ENCODE measurements at regions not wholly inside any gene's neighbourhood (a gene's known extent, or its start where the extent isn't known, plus 50 kb on each side); places are given as distances from the start of the nearest gene placed in this dataset.
A peak's percentile ranks its signal among the peaks of the same experiment; 100 is the strongest.

DNA sequence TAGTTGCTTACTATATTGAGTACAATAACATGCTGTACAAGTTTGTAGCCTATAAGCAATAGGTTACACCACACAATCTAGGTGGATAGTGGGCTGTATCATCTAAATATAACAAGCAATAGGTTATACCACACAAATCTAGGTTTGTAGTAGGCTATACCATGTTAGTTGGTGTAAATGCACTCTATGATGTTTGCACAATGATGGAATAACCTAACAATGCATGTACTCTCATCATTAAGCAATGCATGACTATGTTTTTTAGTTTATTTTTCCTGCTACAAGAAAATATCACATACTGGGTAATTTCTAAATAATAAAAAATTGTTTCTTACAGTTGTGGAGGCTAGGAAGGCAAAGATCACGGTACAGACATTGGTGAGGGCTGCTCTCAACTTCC lies 262.5 kb downstream of the SLITRK6 start:
- no peak for DNase-seq
- Histone ChIP-seq H3K36me3 (no peaks in the 10 kb centered on the region), H3K27me3 (no peaks in the 10 kb centered on the region), H3K9me3 (no peaks in the 10 kb centered on the region), H3K4me3 (no peak overlapping the region)

DNA sequence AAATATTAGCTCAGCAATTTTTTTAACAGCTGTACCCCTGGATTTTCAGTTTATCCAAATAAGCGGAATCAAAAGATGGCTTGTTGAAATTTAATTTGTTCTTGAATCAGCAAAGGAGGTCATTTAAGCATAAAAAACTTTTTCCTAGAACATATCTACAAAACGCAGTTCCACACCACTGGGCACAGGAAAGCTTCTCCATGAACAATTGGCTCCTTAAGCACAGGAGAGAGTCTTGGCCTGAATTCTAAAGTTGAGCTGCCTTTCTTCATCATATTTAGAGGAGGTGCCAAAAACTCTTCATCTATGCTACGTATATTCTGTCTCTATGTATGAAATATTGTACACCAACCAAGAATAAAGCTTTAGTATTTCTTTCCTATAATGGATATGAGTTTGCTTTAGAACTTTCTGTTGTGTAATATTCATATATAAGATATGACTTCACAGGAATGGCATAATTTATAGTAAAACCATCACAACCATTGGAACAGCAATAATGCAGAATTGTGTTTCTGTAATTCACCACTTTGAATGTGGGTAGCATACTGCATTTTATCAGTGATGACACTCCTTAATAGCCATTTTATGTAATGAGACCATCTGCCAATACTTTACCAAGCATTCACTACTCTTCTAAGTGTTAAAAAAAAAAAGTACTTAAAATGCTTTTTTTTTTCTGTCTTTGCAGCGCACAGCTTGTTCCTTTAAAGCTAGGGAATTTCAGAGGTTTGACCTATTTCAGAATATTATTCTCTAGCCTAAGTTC lies 263.7 kb downstream of the SLITRK6 start:
- H3K27me3 ChIP-seq, result no peaks in the 10 kb centered on the region

DNA sequence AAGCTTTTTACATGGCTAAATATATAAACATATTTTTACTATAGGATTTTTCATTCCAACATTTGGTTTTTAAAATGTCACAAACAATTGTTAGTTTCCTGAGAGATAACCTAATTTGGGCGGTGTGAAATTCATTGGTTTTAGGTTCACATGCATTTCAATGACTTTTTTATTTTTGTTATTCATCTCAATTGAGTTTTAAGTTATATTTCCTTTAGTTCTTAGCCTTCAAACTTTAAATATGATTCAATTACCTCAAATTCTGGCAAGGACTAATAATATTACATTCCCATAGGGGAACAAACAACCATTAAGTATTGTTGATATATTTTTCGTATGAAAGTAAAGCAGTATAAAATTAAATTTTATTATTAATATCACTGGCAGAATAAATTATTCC lies 265.3 kb downstream of the SLITRK6 start:
- Histone ChIP-seq H3K36me3 (no peaks in the 10 kb centered on the region), H3K9me3 (no peaks in the 10 kb centered on the region), H3K27me3 (no peaks in the 10 kb centered on the region), H3K4me3 (no peak overlapping the region)
- no peak for DNase-seq

More for the DNA sequence above, 263.7 kb downstream of the SLITRK6 start:
- no peak overlapping the region for H3K4me3 ChIP-seq
- no peak for DNase-seq
- H3K36me3 ChIP-seq, result no peaks in the 10 kb centered on the region
- no peaks in the 10 kb centered on the region for H3K9me3 ChIP-seq

DNA sequence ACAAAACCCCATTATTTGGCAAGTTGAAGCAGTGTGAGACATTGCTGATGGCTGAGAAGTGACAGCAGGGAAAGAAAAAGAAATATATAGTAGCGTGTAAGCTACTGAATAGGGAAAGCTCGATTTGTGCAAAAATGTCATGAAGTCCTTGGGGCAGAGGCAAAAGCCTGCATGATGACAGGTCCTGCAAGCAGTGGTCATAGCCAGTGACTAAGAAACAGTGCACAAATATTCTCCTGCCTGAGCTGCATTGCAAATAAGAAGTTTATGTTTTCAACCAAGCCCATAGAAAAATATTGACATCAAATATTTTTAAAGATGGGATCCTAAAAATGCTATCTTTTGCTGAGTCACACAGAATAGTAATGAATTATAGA lies 270.0 kb downstream of the SLITRK6 start:
- H3K36me3 ChIP-seq, result no peaks in the 10 kb centered on the region
- H3K9me3 ChIP-seq, result no peaks in the 10 kb centered on the region
- no peak overlapping the region for H3K4me3 ChIP-seq
- H3K27me3 ChIP-seq, result no peaks in the 10 kb centered on the region
- peak; percentile 6 for DNase-seq

DNA sequence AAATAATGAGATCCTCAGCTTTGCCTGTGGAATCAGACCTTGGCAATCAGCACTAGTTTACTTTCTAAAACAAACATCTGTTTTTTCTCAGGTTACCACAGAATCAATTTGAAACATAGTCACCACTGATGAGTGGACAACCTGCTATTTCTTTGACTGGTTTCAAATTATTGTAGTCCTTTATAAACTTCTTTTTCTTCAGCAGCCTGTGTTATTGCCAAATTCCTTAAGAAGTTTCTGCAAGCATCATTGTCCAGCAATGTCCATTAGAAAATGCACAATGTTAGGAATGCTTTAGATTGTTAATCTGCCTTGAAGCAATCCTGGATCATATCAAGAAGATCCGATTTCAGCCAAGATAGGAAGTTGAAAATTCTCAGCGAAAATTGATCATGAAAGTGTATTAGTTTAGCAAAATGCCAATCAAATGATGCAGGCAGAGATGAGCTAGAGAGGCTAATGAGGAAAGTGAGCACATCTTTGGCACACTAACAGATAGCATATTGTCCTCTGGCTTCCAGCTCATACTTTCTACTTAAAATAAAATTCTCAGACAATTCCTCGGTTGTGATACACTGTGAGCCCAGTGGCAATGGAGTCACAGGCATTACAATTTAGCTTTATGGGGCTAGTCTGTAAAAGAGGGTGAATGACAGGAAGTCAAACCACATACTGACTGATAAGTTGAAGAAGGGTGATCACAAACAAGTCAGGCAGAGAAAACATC lies 270.6 kb downstream of the SLITRK6 start:
- peak; percentile 41 for DNase-seq
- H3K27me3 ChIP-seq, result no peaks in the 10 kb centered on the region
- no peaks in the 10 kb centered on the region for H3K36me3 ChIP-seq
- H3K9me3 ChIP-seq, result no peaks in the 10 kb centered on the region
- H3K4me3 ChIP-seq, result no peak overlapping the region

DNA sequence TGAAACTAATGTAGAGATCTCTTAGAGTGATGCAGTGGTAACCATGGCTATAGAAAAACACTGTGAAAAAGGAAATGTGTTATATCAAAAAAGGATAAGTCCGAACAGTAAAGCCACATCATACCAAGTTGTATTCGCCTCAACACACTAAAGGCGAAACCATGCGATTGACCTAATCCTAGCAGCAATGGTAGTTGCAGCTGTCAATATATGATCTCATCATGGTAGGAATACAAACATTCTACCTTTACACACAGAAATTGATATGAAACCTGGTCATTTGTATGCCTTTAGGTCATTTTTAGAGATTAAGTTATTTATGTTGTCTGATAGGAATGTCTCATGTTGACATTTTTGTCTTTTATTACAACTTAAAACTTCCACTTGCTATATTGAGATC lies 271.9 kb downstream of the SLITRK6 start:
- H3K9me3 ChIP-seq, result no peaks in the 10 kb centered on the region
- no peak overlapping the region for H3K4me3 ChIP-seq
- H3K27me3 ChIP-seq, result no peaks in the 10 kb centered on the region
- DNase-seq, result no peak
- no peaks in the 10 kb centered on the region for H3K36me3 ChIP-seq

DNA sequence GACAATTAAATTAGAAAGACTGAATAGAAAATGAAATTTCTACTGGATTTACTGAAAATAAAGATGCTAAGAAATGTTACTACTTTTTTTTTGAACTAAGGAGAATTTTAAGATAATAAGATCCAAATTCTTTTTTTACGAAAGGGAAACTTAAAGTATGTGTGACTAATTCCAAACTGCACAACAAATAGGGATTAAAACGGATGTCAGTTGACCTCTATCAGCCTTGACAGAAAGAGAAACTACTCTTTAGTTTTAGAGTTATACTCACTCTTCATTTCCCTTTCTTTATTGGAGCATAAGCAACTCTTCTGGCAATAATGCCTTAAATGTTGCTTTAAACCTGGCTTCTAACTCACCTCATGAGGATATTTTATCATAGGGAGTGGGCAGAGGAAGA lies 273.8 kb downstream of the SLITRK6 start:
- H3K9me3 ChIP-seq, result no peaks in the 10 kb centered on the region
- H3K36me3 ChIP-seq, result no peaks in the 10 kb centered on the region
- no peaks in the 10 kb centered on the region for H3K27me3 ChIP-seq
- DNase-seq, result no peak
- H3K4me3 ChIP-seq, result no peak overlapping the region

DNA sequence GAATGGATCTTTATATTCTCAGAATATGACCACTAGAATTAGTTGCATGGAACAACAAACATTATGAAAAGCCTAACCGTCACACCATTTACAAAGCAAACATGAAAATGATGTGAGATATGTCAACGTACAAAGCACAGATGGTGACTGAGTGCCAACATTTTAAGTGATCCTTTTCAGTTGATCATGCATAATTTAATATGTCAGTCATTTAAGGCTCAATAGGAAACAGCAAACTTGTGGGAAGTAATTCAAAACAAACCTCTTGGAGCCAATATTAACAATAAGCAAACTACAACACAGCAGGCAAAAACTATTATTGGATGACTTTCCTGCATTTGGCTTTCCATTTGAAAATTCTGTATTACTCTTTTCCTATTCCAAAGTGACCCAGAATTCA lies 277.6 kb downstream of the SLITRK6 start:
- no peaks in the 10 kb centered on the region; the same call in 1 of the 2 replicates for H3K9me3 ChIP-seq
- no peak for DNase-seq
- H3K27me3 ChIP-seq, result no peaks in the 10 kb centered on the region
- no peaks in the 10 kb centered on the region for H3K36me3 ChIP-seq
- H3K4me3 ChIP-seq, result no peak overlapping the region

DNA sequence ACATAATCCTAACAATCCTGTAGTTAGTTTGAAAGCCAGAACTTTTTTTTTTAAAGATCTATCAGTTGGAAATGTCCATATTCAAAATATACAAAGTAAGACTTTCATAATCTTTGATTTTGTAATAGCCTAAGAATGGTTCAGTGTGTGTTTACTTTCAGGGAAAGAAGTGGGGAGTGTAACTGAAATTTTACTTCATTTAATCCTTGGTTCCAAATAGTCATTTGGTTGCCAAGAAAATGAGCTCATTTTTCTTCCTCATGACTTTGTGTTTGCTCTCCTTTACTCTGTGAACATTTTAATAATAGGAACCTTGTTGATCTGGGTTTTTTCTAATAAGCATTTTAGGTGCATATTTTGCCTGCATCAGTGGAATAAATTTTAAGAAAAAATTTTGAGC lies 278.8 kb downstream of the SLITRK6 start:
- no peaks in the 10 kb centered on the region for H3K36me3 ChIP-seq
- no peak for DNase-seq

DNA sequence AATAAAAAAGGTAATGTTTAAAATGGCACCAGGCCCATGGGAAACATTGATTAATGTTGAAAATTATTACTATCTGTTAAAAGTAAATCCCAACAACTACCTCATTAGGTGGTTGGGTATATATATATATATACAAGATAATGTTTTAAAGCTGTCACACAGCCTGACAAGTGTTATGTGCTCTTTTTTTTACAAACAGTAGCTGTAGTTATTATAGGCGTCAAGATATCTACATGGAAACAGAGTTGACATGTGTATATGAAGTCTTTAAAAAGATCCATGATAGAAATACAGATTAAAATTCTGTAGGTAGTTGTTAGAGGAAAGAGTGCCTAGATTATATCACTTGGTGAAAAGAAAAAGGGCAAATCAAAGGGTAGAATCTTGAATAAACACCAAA lies 279.9 kb downstream of the SLITRK6 start:
- H3K36me3 ChIP-seq, result no peaks in the 10 kb centered on the region
- H3K9me3 ChIP-seq, result peaks cover 12% of the 10 kb centered on the region
- no peaks in the 10 kb centered on the region for H3K27me3 ChIP-seq
- DNase-seq, result no peak
- no peak overlapping the region for H3K4me3 ChIP-seq

More for the DNA sequence above, 278.8 kb downstream of the SLITRK6 start:
- Histone ChIP-seq H3K9me3 (peaks cover 11% of the 10 kb centered on the region), H3K4me3 (no peak overlapping the region), H3K27me3 (no peaks in the 10 kb centered on the region)

DNA sequence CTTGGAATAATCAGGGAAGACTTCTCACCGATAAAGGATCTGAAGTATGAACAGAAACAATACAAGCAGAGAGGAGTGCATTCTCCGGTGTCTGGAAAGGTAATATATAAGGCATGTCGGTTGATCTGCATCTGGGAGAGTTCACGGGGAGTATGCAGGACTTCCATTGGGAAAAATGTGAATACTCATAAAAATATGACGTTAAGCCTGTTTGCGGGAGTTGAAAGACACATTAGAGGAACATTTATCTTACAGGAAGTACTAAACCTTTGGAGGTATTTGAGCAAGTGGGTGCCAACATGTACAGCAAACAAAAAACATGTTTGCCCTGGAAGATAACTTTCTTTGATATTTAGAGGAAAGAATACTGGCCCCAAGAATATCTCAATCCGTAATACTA lies 286.8 kb downstream of the SLITRK6 start:
- Histone ChIP-seq H3K36me3 (no peaks in the 10 kb centered on the region), H3K9me3 (peaks cover 12% of the 10 kb centered on the region), H3K4me3 (no peak overlapping the region), H3K27me3 (no peaks in the 10 kb centered on the region)
- no peak for DNase-seq

DNA sequence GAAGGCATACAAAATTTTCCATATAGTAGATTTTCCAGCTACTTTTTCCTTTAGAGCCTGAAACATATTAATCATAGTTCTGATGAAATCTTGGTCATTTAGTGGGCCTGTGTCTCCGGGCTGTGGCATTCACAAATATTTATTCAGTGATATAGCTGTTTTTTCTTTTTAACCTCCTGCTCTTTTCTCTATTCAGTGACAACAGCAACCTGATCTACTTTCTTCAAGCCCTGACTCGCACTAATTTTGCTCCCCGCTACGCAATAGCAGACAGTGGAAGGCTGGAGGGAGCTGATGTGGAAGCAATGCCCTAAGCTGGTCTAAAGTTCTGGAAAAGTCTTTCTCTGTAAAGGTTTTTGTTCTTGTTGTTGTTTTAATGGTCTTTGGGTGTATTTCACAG lies 289.7 kb downstream of the SLITRK6 start:
- Histone ChIP-seq H3K27me3 (no peaks in the 10 kb centered on the region), H3K36me3 (no peaks in the 10 kb centered on the region), H3K9me3 (no peaks in the 10 kb centered on the region; the same call in 1 of the 2 replicates), H3K4me3 (no peak overlapping the region)
- DNase-seq, result no peak

DNA sequence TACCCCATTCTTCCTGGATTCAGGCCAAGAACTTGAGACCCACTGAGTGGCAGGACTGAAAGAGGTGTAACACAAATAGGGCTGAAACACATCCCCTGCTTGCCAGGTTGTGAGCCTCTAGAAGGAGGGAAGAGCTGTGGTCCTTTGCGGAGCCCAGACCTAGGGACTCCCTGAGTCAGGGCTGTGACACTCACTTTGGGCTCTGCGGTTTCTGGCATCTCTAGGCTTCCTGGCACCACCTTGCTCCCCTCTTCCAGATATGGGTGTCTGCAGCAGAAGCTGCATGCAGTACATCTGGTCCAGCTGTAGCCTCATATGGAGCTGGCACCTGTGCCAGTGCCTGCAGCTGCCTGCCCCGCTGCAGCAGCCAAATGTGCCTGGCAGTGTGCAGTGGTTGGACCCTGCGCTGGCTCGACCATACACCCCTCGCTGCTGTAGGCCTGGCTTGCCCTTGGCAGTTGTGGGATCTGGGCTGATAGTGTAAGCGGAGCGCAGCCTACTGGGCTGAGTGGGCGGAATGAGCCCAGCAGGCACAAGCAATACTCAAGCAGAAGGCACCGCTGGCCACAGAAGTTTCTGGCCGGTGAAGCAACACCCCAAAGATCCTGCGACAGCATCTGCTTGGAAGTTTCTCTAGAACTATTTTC lies 290.4 kb downstream of the SLITRK6 start:
- H3K9me3 ChIP-seq, result no peaks in the 10 kb centered on the region; the same call in 1 of the 2 replicates
- DNase-seq, result no peak
- H3K4me3 ChIP-seq, result no peak overlapping the region
- H3K36me3 ChIP-seq, result no peaks in the 10 kb centered on the region
- H3K27me3 ChIP-seq, result no peaks in the 10 kb centered on the region

DNA sequence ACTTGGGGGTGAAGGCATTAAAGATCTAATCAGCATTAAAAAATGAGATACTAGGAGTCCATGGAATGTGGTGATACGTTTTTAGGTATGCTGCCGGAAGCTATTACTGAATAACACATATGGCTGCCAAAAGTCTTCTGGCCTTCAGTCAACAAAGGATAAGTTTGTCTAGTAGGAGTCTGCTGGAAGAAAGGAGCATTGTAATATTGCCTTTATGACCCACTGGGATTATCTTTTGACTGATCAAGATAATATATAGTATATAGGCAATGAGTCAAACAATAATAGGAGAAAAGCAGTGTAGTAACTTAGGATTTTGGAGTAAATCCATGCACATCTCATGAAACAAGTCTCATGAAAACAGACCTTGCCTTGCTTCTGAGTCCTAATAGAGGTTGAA lies 295.4 kb downstream of the SLITRK6 start:
- Histone ChIP-seq H3K27me3 (no peaks in the 10 kb centered on the region), H3K36me3 (no peaks in the 10 kb centered on the region), H3K4me3 (no peak overlapping the region), H3K9me3 (peaks cover 2% of the 10 kb centered on the region; the same call in 1 of the 2 replicates)
- DNase-seq, result peak; percentile 42

DNA sequence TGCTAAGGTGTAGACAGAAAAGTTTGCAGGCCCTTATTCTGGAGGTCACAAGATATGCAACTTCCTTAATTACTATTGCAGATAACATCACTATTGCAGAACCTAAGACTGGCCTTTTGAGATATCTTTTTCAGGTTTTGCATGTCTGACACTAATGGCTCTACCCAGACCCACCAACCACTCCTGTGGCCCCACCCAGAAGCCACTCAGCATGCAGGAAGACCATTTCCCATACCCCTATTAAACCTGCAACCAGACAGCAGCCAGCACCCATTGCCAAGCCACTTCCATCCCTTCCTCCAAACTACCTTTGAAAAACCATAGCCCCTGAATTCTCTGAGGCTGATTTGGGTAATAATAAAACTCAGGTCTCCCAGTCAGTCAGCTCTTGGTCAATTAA lies 297.6 kb downstream of the SLITRK6 start:
- H3K36me3 ChIP-seq, result no peaks in the 10 kb centered on the region
- H3K27me3 ChIP-seq, result no peaks in the 10 kb centered on the region
- no peak for DNase-seq
- peaks cover 2% of the 10 kb centered on the region; the same call in 1 of the 2 replicates for H3K9me3 ChIP-seq
- no peak overlapping the region for H3K4me3 ChIP-seq

DNA sequence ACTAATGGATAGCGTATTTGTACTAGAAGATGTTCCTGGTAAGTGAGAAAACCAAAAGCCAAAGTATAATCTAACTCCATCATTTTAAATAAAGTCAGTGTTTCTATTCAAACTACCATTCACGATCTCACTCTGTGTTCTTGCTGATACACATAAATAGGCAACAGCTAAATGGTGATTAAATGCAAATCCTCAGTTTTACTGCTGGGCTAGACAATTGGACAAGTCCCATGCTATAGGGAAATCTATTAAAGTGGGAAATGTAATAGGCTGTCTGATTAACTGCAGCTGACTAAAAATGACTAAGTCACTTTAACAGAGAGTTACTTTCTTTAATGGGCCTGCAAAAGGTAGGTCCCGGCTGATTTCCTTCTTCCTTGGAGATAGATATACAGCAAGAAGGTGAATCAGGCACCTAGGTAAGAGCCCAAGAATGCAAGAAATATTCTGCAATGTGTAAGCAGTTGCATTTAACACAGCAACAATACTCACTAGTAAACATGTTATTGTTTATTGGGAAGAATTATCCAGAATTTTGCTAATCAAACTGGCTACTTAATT lies 298.4 kb downstream of the SLITRK6 start:
- Histone ChIP-seq H3K4me3 (no peak overlapping the region), H3K27me3 (no peaks in the 10 kb centered on the region), H3K9me3 (peaks cover 2% of the 10 kb centered on the region; the same call in 1 of the 2 replicates), H3K36me3 (no peaks in the 10 kb centered on the region)
- DNase-seq, result no peak

DNA sequence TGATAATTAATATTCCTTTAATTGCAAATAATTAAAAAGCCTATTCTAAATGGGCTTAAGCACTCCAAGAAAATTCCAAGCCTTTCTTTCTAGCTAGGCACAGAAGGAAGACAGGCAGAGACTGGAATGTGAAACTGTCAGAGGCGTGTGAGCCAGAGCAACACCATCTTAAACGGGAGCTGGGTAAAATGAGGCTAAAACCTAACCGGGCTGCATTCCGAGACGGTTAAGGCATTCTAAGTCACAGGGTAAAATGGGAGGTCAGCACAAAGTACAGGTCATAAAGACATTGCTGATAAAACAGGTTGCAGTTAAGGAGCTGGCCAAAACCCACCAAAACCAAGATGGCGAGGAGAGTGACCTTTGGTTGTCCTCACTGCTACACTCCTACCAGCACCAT lies 300.4 kb downstream of the SLITRK6 start:
- DNase-seq, result no peak
- Histone ChIP-seq H3K36me3 (no peaks in the 10 kb centered on the region), H3K27me3 (no peaks in the 10 kb centered on the region), H3K4me3 (no peak overlapping the region), H3K9me3 (peaks cover 2% of the 10 kb centered on the region)
